Retinal pigment epithelial cell (primary cell): ENCODE measurements at regions not wholly inside any gene's neighbourhood (a gene's known extent, or its start where the extent isn't known, plus 50 kb on each side); places are given as distances from the start of the nearest gene placed in this dataset.
"Not testable (repeated sequence)": the region's sequence is repeated elsewhere in the genome, so short reads cannot be mapped to it uniquely, and the experiment has no call there.

Source experiments
- DNase-seq: peaks from one replicate; pipeline ENCODE4 v3.0.0-alpha.2; 2010; ENCODE audit warnings: low read depth
- H3K4me3 ChIP-seq: 2 replicates; pipeline ENCODE4 v1.5.1; 2011; ENCODE audit warnings: mild to moderate bottlenecking, low read length, control low read depth, moderate library complexity
- TF ChIP-seq, protein P1 (sequence below): conservative IDR thresholded peaks from 2 replicates; pipeline ENCODE4 v1.5.1; 2011; ENCODE audit warnings: low read depth, low read length, control low read depth, inconsistent platforms

DNA sequence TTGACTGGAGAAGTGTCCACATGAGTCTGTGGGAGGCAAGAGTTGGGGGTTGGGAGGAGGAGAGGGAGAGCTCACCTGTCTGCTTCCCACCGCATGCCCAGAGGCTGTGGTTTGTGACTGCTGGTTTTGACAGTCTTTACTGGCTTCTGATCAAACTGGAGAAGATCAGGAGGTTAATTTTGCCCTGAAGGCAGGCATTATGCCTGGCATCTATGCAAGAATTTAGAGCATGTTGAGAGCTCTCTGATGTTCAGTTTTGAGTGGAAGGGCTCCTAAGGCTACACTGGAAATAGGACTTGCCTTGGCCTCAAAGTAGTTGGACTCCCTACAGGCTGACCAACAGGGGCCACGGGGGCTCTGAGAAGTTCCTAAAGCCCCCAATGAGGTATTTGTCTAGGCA, 101.6 kb downstream of the TLR5 start:
- TF ChIP-seq, protein P1, sequence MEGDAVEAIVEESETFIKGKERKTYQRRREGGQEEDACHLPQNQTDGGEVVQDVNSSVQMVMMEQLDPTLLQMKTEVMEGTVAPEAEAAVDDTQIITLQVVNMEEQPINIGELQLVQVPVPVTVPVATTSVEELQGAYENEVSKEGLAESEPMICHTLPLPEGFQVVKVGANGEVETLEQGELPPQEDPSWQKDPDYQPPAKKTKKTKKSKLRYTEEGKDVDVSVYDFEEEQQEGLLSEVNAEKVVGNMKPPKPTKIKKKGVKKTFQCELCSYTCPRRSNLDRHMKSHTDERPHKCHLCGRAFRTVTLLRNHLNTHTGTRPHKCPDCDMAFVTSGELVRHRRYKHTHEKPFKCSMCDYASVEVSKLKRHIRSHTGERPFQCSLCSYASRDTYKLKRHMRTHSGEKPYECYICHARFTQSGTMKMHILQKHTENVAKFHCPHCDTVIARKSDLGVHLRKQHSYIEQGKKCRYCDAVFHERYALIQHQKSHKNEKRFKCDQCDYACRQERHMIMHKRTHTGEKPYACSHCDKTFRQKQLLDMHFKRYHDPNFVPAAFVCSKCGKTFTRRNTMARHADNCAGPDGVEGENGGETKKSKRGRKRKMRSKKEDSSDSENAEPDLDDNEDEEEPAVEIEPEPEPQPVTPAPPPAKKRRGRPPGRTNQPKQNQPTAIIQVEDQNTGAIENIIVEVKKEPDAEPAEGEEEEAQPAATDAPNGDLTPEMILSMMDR, result no peak
- DNase-seq, result no peak
- H3K4me3 ChIP-seq, result no peak overlapping the region

DNA sequence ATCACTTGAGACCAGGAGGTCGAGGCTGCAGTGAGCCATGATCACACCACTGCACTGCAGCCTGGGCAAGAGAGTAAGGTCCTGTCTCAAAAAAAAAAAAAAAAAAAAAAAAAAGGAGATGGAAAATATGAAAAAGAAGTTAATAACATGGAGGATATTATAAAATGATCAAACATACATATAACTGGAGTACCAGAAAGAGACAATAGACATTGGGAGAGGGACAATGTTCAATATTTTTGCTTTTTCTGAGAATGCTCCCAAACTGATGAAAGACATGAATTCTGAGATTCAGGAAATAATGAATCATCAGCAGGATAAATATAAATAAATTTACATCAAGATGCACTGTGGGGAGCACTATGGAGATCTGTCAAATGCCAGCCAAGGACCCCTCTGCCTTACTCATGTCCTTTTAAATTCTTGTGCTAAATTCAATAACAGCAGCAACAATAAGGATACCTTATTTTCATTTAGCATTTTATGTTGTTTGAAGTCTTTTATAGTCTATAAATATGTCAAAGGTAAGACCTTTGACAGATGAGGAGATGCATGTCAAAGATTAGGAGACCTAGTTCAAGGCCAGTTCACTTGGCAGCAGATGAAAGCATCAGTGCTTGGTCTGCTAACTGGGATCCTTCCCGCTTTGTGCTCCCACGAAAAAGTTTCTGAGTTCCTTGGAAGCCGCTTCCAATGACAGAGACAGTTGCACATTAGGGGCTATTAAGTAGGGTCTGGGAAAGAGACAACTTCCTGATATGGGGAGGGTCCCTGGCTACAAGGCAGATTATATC, 97.7 kb downstream of the TLR5 start:
- DNase-seq, result no peak
- TF ChIP-seq, protein P1, result no peak
- H3K4me3 ChIP-seq, result no peak overlapping the region

DNA sequence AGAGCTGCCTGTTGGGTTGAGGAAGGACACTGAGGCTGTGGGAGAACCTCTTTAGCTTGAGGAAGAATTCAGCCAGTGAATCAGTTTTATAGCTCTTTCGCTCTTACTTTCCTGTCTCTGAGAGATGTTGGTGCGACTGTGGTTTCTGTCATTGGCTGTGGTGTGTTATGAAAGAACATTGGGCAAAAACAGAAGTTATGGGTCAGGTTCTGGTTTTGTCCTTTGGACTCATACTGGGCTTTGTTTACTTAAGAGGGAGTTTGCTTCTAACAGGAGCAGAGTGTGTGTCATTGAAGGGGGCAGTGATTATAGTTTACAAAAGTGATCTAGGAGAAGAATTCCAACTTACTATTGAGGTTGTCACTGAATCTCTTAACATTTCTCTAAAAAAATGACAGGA, 97.0 kb downstream of the TLR5 start:
- TF ChIP-seq, protein P1, result no peak
- no peak for DNase-seq
- H3K4me3 ChIP-seq, result no peak overlapping the region

DNA sequence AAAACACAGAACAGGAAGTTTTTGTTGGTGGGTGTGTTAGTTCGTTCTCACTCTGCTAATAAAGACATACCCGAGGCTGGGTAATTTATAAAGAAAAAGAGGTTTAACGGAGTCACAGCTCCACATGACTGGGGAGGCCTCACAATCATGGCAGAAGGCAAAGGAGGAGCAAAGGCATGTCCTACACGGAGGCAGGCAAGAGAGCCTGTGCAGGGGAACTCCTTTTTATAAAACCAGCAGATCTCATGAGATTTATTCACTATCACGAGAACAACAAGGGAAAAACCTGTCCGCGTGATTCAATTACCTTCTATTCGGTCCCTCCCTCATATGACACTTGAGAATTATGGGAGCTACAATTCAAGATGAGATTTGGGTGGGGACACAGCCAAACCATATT, 96.6 kb downstream of the TLR5 start:
- DNase-seq, H3K4me3 ChIP-seq: not testable (repeated sequence)

DNA sequence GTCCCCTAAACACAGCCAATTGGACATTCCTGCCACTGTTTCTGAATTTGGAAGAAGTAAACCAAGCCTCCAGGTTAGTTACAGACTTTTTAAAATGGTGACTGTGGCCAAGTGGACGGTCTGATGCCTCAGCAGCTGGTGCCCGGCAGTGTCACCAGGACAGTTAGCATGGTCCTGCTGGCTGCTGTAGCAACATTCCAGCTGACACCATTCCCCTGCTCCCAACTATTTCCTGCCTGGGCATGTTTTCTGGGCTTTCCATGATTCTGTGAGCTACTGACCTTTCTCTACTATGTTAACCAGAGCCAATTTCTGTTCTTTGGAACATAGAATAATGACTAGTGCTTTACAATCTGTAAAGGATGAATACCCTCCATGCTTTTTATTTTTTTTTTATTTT, 95.0 kb downstream of the TLR5 start:
- no peak overlapping the region for H3K4me3 ChIP-seq
- TF ChIP-seq, protein P1, result no peak
- no peak for DNase-seq

DNA sequence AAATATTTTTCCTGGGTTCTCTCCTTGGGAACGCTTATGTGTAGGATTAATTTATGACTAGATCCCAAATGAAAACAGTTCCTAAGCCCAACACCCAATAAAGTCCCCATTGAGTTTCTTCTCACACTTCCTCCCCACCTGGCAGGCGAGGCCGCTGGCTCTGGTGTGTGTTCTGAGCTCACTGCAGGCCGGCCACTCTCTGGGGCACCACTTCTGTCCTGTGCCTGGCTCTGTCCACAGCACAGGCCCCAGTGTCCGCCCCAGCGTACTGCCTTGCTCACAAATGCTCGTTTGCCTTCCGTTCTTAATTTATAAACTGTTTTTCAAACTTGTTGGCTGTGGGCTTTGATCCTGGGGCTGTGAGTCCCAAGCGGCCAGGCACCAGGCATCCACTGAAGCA, 90.6 kb downstream of the TLR5 start:
- H3K4me3 ChIP-seq, result no peak overlapping the region
- TF ChIP-seq, protein P1, result no peak
- DNase-seq, result no peak

DNA sequence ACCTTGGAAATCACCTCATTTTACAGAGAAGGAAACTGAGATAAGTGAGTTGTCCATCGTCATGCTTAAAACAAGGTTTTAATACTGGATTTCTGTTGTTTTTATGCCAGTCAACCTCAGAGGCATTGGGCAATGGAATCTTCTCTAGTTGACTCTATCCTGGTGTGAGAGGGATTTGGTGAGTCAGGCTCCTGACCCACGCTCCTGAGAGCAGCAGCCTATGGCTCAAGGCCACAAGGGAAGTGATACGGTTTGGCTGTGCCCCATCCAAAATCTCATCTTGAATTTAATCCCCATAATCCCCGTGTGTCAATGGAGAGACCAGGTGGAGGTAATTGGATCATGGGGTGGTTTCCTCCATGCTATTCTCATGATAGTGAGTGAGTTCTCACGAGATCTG, 90.1 kb downstream of the TLR5 start:
- peak; percentile 2 for DNase-seq
- TF ChIP-seq, protein P1, result no peak

DNA sequence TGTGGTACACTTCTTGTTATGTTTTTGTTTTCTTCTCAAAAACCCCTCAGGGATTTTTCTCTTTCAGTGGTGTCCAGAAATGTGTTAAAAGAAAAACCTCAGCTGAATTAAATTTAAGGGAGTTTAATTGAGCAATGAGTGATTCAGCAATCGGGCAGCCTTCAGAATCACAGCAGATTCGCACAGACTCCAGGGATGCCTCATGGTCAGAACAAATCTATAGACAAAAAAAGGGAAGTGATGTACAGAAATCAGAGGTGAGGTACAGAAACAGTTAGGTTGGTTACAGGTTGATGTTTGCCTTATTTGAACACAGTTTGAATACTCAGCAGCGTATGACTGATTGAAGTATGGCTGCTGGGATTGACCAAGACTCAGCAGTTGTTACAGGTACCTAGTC, 86.2 kb downstream of the TLR5 start:
- TF ChIP-seq, protein P1, result no peak
- DNase-seq, result no peak

More for the DNA sequence above, 90.1 kb downstream of the TLR5 start:
- H3K4me3 ChIP-seq, result no peak overlapping the region

More for the DNA sequence above, 86.2 kb downstream of the TLR5 start:
- H3K4me3 ChIP-seq, result no peak overlapping the region
